ENCODE measurements at regions not wholly inside any gene's neighbourhood (a gene's known extent, or its start where the extent isn't known, plus 50 kb on each side); places are given as distances from the start of the nearest gene placed in this dataset.

GRCh38 chr10:131018886-131019500 is 292.5 kb downstream of the TCERG1L start:
- H3K36me3 Mint-ChIP-seq: no peaks in the 10 kb centered on the region
- H3K4me3 Mint-ChIP-seq: no peak overlapping the region
- no peaks in the 10 kb centered on the region for H3K27me3 Mint-ChIP-seq
- H3K27ac Mint-ChIP-seq: no peak overlapping the region
- CTCF ChIA-PET: no interaction called here
- H3K9me3 Mint-ChIP-seq (ENCODE audit: low read depth): no peaks in the 10 kb centered on the region
- ATAC-seq (no peak), DNase-seq (no peak)
- H3K4me1 Mint-ChIP-seq: no peaks in the 10 kb centered on the region

GRCh38 chr10:131019696-131020095 is 291.8 kb downstream of the TCERG1L start:
- DNase-seq (no peak), ATAC-seq (no peak)
- H3K4me3 Mint-ChIP-seq: no peak overlapping the region
- no peaks in the 10 kb centered on the region for H3K36me3 Mint-ChIP-seq
- no peaks in the 10 kb centered on the region for H3K9me3 Mint-ChIP-seq (ENCODE audit: low read depth)
- H3K4me1 Mint-ChIP-seq: no peaks in the 10 kb centered on the region
- H3K27ac Mint-ChIP-seq: no peak overlapping the region
- CTCF ChIA-PET: no interaction called here
- H3K27me3 Mint-ChIP-seq: no peaks in the 10 kb centered on the region

- DNase-seq: no peak
- H3K9me3 Mint-ChIP-seq (ENCODE audit: low read depth): no peaks in the 10 kb centered on the region
- CTCF ChIA-PET: no interaction called here
- ATAC-seq: no peak
- no peak overlapping the region for H3K4me3 Mint-ChIP-seq
- no peak overlapping the region for H3K27ac Mint-ChIP-seq
- H3K36me3 Mint-ChIP-seq: no peaks in the 10 kb centered on the region
- no peaks in the 10 kb centered on the region for H3K27me3 Mint-ChIP-seq
- no peaks in the 10 kb centered on the region for H3K4me1 Mint-ChIP-seq
Observed at GRCh38 chr10:131020775-131021174, 290.7 kb downstream of the TCERG1L start.

GRCh38 chr10:131021246-131021895 is 290.1 kb downstream of the TCERG1L start:
- H3K4me1 Mint-ChIP-seq: no peaks in the 10 kb centered on the region

GRCh38 chr10:131021969-131022368 is 289.6 kb downstream of the TCERG1L start:
- no peak overlapping the region for H3K4me3 Mint-ChIP-seq

More at GRCh38 chr10:131021246-131021895, 290.1 kb downstream of the TCERG1L start:
- Mint-ChIP-seq H3K4me3 (no peak overlapping the region), H3K27ac (no peak overlapping the region), H3K9me3 (ENCODE audit: low read depth) (no peaks in the 10 kb centered on the region), H3K36me3 (no peaks in the 10 kb centered on the region), H3K27me3 (no peaks in the 10 kb centered on the region)
- ATAC-seq (no peak), DNase-seq (no peak)
- CTCF ChIA-PET: no interaction called here

GRCh38 chr10:131022369-131022768 is 289.2 kb downstream of the TCERG1L start:
- no peaks in the 10 kb centered on the region for H3K4me1 Mint-ChIP-seq
- CTCF ChIA-PET: no interaction called here
- H3K9me3 Mint-ChIP-seq (ENCODE audit: low read depth): no peaks in the 10 kb centered on the region
- H3K36me3 Mint-ChIP-seq: no peaks in the 10 kb centered on the region
- H3K27me3 Mint-ChIP-seq: no peaks in the 10 kb centered on the region
- ATAC-seq (no peak), DNase-seq (no peak)
- H3K27ac Mint-ChIP-seq: no peak overlapping the region
- no peak overlapping the region for H3K4me3 Mint-ChIP-seq

More at GRCh38 chr10:131021969-131022368, 289.6 kb downstream of the TCERG1L start:
- no peaks in the 10 kb centered on the region for H3K4me1 Mint-ChIP-seq
- ATAC-seq: no peak
- H3K9me3 Mint-ChIP-seq (ENCODE audit: low read depth): no peaks in the 10 kb centered on the region
- H3K36me3 Mint-ChIP-seq: no peaks in the 10 kb centered on the region
- CTCF ChIA-PET: no interaction called here
- no peaks in the 10 kb centered on the region for H3K27me3 Mint-ChIP-seq
- no peak overlapping the region for H3K27ac Mint-ChIP-seq
- DNase-seq: no peak

- H3K36me3 Mint-ChIP-seq: no peaks in the 10 kb centered on the region
- H3K9me3 Mint-ChIP-seq (ENCODE audit: low read depth): no peaks in the 10 kb centered on the region
- H3K27ac Mint-ChIP-seq: no peak overlapping the region
- DNase-seq (no peak), ATAC-seq (no peak)
- no peaks in the 10 kb centered on the region for H3K27me3 Mint-ChIP-seq
- CTCF ChIA-PET: no interaction called here
- no peaks in the 10 kb centered on the region for H3K4me1 Mint-ChIP-seq
- H3K4me3 Mint-ChIP-seq: no peak overlapping the region
Observed at GRCh38 chr10:131022981-131023380, 288.5 kb downstream of the TCERG1L start.

GRCh38 chr10:131024259-131025131 is 287.0 kb downstream of the TCERG1L start:
- Mint-ChIP-seq H3K9me3 (ENCODE audit: low read depth) (no peaks in the 10 kb centered on the region), H3K4me1 (no peaks in the 10 kb centered on the region), H3K36me3 (no peaks in the 10 kb centered on the region), H3K4me3 (no peak overlapping the region), H3K27me3 (no peaks in the 10 kb centered on the region), H3K27ac (no peak overlapping the region)
- ATAC-seq: no peak
- CTCF ChIA-PET: no interaction called here
- no peak for DNase-seq

GRCh38 chr10:131025333-131025732 is 286.2 kb downstream of the TCERG1L start:
- CTCF ChIA-PET: no interaction called here
- no peak overlapping the region for H3K4me3 Mint-ChIP-seq
- no peaks in the 10 kb centered on the region for H3K4me1 Mint-ChIP-seq
- DNase-seq (no peak), ATAC-seq (no peak)
- no peak overlapping the region for H3K27ac Mint-ChIP-seq
- no peaks in the 10 kb centered on the region for H3K9me3 Mint-ChIP-seq (ENCODE audit: low read depth)
- H3K36me3 Mint-ChIP-seq: no peaks in the 10 kb centered on the region
- H3K27me3 Mint-ChIP-seq: no peaks in the 10 kb centered on the region

GRCh38 chr10:131027256-131027655 is 284.3 kb downstream of the TCERG1L start:
- H3K27ac Mint-ChIP-seq: no peak overlapping the region
- no peaks in the 10 kb centered on the region for H3K27me3 Mint-ChIP-seq
- H3K36me3 Mint-ChIP-seq: no peaks in the 10 kb centered on the region
- DNase-seq (no peak), ATAC-seq (no peak)
- H3K4me1 Mint-ChIP-seq: no peaks in the 10 kb centered on the region
- H3K9me3 Mint-ChIP-seq (ENCODE audit: low read depth): no peaks in the 10 kb centered on the region
- CTCF ChIA-PET: no interaction called here
- H3K4me3 Mint-ChIP-seq: no peak overlapping the region

- Mint-ChIP-seq H3K9me3 (ENCODE audit: low read depth) (no peaks in the 10 kb centered on the region), H3K4me1 (no peaks in the 10 kb centered on the region), H3K4me3 (no peak overlapping the region), H3K27me3 (no peaks in the 10 kb centered on the region), H3K36me3 (no peaks in the 10 kb centered on the region), H3K27ac (no peak overlapping the region)
- no peak for DNase-seq
- CTCF ChIA-PET: no interaction called here
- ATAC-seq: no peak
Observed at GRCh38 chr10:131031346-131031745, 280.2 kb downstream of the TCERG1L start.

- no peak for ATAC-seq
- CTCF ChIA-PET: no interaction called here
- H3K27me3 Mint-ChIP-seq: no peaks in the 10 kb centered on the region
Observed at GRCh38 chr10:131032329-131033165, 279.0 kb downstream of the TCERG1L start.

More at GRCh38 chr10:131032329-131033165, 279.0 kb downstream of the TCERG1L start:
- Mint-ChIP-seq H3K27ac (no peak overlapping the region), H3K36me3 (no peaks in the 10 kb centered on the region), H3K4me3 (no peak overlapping the region), H3K4me1 (no peaks in the 10 kb centered on the region), H3K9me3 (ENCODE audit: low read depth) (no peaks in the 10 kb centered on the region)
- DNase-seq: no peak

All from activated CD8-positive, alpha-beta memory T cell treated with anti-CD3 and anti-CD28 coated beads, Interleukin-2, amount 10 ng/mL, durations not matched to agents 7 days and 5 days (primary cell).